ENCODE measurements at regions not wholly inside any gene's neighbourhood (a gene's known extent, or its start where the extent isn't known, plus 50 kb on each side); places are given as distances from the start of the nearest gene placed in this dataset.

DNA sequence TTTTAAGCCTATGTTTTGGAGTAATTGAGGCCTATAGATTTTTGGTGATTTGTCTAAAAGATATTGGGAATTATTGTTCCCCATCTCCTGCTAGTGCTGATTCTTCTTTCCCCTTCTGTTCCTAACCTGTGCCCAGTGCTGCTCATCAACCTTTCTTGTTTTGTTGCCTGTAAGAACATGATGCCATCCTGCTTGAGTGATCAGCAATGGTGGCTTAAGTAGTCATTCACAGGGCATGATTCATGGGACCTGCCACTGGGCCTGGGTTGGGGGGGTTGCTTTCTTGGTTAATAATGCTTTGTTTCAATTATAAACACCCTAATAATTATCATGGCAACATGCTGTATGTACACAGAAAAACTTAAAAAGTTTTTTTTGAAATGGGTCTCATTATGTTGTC, 562.9 kb upstream of the SETBP1 start:
- TF ChIP-seq SOX15 (CRISPR knock-in tag; IDR thresholded peaks at IDR 0.05) (no peak), RORB (CRISPR knock-in tag; IDR thresholded peaks at IDR 0.05) (no peak), TEAD1 (CRISPR knock-in tag; IDR thresholded peaks at IDR 0.05) (no peak), SMAD4 (CRISPR knock-in tag; IDR thresholded peaks at IDR 0.05) (no peak), CREM (CRISPR knock-in tag; IDR thresholded peaks at IDR 0.05) (no peak), ZNF317 (CRISPR knock-in tag; IDR thresholded peaks at IDR 0.05; ENCODE audit: borderline replicate concordance, low read depth) (no peak), ETV6 (CRISPR knock-in tag; IDR thresholded peaks at IDR 0.05) (no peak), RELA (CRISPR knock-in tag; IDR thresholded peaks at IDR 0.05; ENCODE audit: borderline replicate concordance) (no peak), ZNF232 (CRISPR knock-in tag; IDR thresholded peaks at IDR 0.05) (no peak), NR3C1 (CRISPR knock-in tag; conservative IDR thresholded peaks at IDR 0.05; ENCODE audit: low read depth) (no peak), HMGA2 (CRISPR knock-in tag; IDR thresholded peaks at IDR 0.05) (no peak), SP1 (CRISPR knock-in tag; conservative IDR thresholded peaks at IDR 0.05) (no peak), CBFB (CRISPR knock-in tag; IDR thresholded peaks at IDR 0.05; ENCODE audit: low read depth) (no peak), ZNF416 (CRISPR knock-in tag; IDR thresholded peaks at IDR 0.05) (no peak)
- TF ChIP-seq, protein P1, sequence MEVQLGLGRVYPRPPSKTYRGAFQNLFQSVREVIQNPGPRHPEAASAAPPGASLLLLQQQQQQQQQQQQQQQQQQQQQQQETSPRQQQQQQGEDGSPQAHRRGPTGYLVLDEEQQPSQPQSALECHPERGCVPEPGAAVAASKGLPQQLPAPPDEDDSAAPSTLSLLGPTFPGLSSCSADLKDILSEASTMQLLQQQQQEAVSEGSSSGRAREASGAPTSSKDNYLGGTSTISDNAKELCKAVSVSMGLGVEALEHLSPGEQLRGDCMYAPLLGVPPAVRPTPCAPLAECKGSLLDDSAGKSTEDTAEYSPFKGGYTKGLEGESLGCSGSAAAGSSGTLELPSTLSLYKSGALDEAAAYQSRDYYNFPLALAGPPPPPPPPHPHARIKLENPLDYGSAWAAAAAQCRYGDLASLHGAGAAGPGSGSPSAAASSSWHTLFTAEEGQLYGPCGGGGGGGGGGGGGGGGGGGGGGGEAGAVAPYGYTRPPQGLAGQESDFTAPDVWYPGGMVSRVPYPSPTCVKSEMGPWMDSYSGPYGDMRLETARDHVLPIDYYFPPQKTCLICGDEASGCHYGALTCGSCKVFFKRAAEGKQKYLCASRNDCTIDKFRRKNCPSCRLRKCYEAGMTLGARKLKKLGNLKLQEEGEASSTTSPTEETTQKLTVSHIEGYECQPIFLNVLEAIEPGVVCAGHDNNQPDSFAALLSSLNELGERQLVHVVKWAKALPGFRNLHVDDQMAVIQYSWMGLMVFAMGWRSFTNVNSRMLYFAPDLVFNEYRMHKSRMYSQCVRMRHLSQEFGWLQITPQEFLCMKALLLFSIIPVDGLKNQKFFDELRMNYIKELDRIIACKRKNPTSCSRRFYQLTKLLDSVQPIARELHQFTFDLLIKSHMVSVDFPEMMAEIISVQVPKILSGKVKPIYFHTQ (CRISPR knock-in tag; IDR thresholded peaks at IDR 0.05), result no peak
- TF ChIP-seq, protein P2, sequence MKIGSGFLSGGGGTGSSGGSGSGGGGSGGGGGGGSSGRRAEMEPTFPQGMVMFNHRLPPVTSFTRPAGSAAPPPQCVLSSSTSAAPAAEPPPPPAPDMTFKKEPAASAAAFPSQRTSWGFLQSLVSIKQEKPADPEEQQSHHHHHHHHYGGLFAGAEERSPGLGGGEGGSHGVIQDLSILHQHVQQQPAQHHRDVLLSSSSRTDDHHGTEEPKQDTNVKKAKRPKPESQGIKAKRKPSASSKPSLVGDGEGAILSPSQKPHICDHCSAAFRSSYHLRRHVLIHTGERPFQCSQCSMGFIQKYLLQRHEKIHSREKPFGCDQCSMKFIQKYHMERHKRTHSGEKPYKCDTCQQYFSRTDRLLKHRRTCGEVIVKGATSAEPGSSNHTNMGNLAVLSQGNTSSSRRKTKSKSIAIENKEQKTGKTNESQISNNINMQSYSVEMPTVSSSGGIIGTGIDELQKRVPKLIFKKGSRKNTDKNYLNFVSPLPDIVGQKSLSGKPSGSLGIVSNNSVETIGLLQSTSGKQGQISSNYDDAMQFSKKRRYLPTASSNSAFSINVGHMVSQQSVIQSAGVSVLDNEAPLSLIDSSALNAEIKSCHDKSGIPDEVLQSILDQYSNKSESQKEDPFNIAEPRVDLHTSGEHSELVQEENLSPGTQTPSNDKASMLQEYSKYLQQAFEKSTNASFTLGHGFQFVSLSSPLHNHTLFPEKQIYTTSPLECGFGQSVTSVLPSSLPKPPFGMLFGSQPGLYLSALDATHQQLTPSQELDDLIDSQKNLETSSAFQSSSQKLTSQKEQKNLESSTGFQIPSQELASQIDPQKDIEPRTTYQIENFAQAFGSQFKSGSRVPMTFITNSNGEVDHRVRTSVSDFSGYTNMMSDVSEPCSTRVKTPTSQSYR (CRISPR knock-in tag; IDR thresholded peaks at IDR 0.05), result no peak
- TF ChIP-seq, protein P3, sequence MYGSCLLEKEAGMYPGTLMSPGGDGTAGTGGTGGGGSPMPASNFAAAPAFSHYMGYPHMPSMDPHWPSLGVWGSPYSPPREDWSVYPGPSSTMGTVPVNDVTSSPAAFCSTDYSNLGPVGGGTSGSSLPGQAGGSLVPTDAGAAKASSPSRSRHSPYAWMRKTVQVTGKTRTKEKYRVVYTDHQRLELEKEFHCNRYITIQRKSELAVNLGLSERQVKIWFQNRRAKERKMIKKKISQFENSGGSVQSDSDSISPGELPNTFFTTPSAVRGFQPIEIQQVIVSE (CRISPR knock-in tag; IDR thresholded peaks at IDR 0.05; ENCODE audit: borderline replicate concordance), result no peak
- TF ChIP-seq, protein P4, sequence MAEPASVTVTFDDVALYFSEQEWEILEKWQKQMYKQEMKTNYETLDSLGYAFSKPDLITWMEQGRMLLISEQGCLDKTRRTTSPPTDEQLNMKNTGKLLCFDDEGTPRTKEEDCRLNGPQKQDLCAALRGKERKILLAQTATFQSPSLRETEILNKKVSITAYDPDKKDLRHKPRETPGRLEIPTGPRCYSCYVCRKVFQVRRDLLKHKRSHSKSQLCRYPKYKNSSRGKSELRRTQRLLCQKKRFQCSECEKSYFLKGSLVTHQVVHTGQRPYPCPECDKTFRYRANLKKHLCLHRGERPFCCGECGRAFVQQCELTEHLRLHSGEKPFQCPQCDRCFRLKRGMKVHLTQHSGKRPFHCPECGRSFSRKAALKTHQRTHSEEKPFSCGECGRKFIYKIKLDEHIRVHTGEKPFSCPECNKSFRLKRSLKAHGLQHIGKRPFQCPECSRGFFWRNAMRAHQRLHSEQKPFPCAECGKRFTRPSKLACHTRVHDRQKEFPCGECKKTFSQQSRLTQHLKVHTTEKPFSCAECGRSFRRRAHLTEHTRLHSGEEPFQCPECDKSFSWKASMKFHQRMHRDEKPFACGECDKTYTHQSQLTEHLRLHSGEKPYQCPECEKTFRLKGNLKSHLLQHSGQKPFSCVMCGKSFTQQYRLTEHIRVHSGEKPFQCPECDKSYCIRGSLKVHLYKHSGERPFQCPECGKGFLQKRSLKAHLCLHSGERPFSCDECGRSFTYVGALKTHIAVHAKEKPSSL (CRISPR knock-in tag; conservative IDR thresholded peaks at IDR 0.05), result no peak
- TF ChIP-seq, protein P5, sequence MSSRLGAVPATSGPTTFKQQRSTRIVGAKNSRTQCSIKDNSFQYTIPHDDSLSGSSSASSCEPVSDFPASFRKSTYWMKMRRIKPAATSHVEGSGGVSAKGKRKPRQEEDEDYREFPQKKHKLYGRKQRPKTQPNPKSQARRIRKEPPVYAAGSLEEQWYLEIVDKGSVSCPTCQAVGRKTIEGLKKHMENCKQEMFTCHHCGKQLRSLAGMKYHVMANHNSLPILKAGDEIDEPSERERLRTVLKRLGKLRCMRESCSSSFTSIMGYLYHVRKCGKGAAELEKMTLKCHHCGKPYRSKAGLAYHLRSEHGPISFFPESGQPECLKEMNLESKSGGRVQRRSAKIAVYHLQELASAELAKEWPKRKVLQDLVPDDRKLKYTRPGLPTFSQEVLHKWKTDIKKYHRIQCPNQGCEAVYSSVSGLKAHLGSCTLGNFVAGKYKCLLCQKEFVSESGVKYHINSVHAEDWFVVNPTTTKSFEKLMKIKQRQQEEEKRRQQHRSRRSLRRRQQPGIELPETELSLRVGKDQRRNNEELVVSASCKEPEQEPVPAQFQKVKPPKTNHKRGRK (CRISPR knock-in tag; IDR thresholded peaks at IDR 0.05; ENCODE audit: borderline replicate concordance), result no peak
- TF ChIP-seq, protein P6, sequence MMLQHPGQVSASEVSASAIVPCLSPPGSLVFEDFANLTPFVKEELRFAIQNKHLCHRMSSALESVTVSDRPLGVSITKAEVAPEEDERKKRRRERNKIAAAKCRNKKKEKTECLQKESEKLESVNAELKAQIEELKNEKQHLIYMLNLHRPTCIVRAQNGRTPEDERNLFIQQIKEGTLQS (CRISPR knock-in tag; conservative IDR thresholded peaks at IDR 0.05), result no peak
- H3K36me3 Mint-ChIP-seq, result no peaks in the 10 kb centered on the region
- ATAC-seq (no peak), DNase-seq (ENCODE audit: low spot score) (no peak)
- POLR2A ChIA-PET, result no interaction called here
- no peaks in the 10 kb centered on the region for H3K4me1 Mint-ChIP-seq
- H3K27me3 Mint-ChIP-seq (ENCODE audit: low read depth), result no peaks in the 10 kb centered on the region
- no peak overlapping the region for H3K4me3 Mint-ChIP-seq
- no peaks in the 10 kb centered on the region for H3K9me3 Mint-ChIP-seq
- CTCF ChIA-PET, result interaction anchor here (0.6 kb wide), 1 partner anchor 16 kb away, joined by 3 read pairs; no protein-coding TSS in a partner anchor
- H3K27ac Mint-ChIP-seq, result no peak overlapping the region
